ENCODE measurements at regions not wholly inside any gene's neighbourhood (a gene's known extent, or its start where the extent isn't known, plus 50 kb on each side); places are given as distances from the start of the nearest gene placed in this dataset.

GRCh38 chr22:27064386-27064785 lies 407.0 kb downstream of the MIAT start:
- peaks cover 3% of the 10 kb centered on the region for H3K27me3 ChIP-seq
- H3K27ac ChIP-seq = no peak overlapping the region
- no peaks in the 10 kb centered on the region for H3K4me1 ChIP-seq
- DNase-seq = no peak
- H3K4me3 ChIP-seq = no peak overlapping the region
- no peaks in the 10 kb centered on the region for H3K36me3 ChIP-seq
- TF ChIP-seq CTCF (IDR thresholded peaks at IDR 0.05) = no peak
- intact Hi-C loops (cut with DNase I) = no loop called here
- ATAC-seq = no peak
- H3K9me3 ChIP-seq = no peaks in the 10 kb centered on the region

GRCh38 chr22:27065279-27065678 lies 407.9 kb downstream of the MIAT start:
- H3K36me3 ChIP-seq = no peaks in the 10 kb centered on the region
- H3K27ac ChIP-seq = no peak overlapping the region
- peaks cover 7% of the 10 kb centered on the region for H3K27me3 ChIP-seq
- H3K4me3 ChIP-seq = no peak overlapping the region
- no peak for TF ChIP-seq CTCF (IDR thresholded peaks at IDR 0.05)
- intact Hi-C loops (cut with DNase I) = no loop called here
- H3K4me1 ChIP-seq = no peaks in the 10 kb centered on the region
- no peaks in the 10 kb centered on the region for H3K9me3 ChIP-seq
- DNase-seq (no peak), ATAC-seq (no peak)

- Histone ChIP-seq H3K27ac (no peak overlapping the region), H3K4me1 (no peaks in the 10 kb centered on the region), H3K9me3 (no peaks in the 10 kb centered on the region), H3K27me3 (peaks cover 13% of the 10 kb centered on the region), H3K36me3 (no peaks in the 10 kb centered on the region), H3K4me3 (no peak overlapping the region)
- no peak for ATAC-seq
- DNase-seq = no peak
- intact Hi-C loops (cut with DNase I) = no loop called here
- TF ChIP-seq CTCF (IDR thresholded peaks at IDR 0.05) = no peak
Measured at GRCh38 chr22:27066856-27067255, 409.5 kb downstream of the MIAT start.

GRCh38 chr22:27068121-27068520 lies 410.7 kb downstream of the MIAT start:
- Histone ChIP-seq H3K4me3 (no peak overlapping the region), H3K4me1 (no peaks in the 10 kb centered on the region), H3K36me3 (no peaks in the 10 kb centered on the region), H3K27ac (no peak overlapping the region), H3K27me3 (peaks cover 13% of the 10 kb centered on the region), H3K9me3 (no peaks in the 10 kb centered on the region)
- no peak for DNase-seq
- intact Hi-C loops (cut with DNase I) = no loop called here
- TF ChIP-seq CTCF (IDR thresholded peaks at IDR 0.05) = no peak
- ATAC-seq = no peak

GRCh38 chr22:27070594-27070993 lies 413.2 kb downstream of the MIAT start:
- Histone ChIP-seq H3K27ac (no peak overlapping the region), H3K27me3 (peaks cover 17% of the 10 kb centered on the region), H3K36me3 (no peaks in the 10 kb centered on the region), H3K4me3 (no peak overlapping the region), H3K9me3 (no peaks in the 10 kb centered on the region), H3K4me1 (no peaks in the 10 kb centered on the region)
- intact Hi-C loops (cut with DNase I) = no loop called here
- TF ChIP-seq CTCF (IDR thresholded peaks at IDR 0.05) = no peak
- DNase-seq (no peak), ATAC-seq (no peak)
